ENCODE measurements at regions not wholly inside any gene's neighbourhood (a gene's known extent, or its start where the extent isn't known, plus 50 kb on each side); places are given as distances from the start of the nearest gene placed in this dataset.

DNA sequence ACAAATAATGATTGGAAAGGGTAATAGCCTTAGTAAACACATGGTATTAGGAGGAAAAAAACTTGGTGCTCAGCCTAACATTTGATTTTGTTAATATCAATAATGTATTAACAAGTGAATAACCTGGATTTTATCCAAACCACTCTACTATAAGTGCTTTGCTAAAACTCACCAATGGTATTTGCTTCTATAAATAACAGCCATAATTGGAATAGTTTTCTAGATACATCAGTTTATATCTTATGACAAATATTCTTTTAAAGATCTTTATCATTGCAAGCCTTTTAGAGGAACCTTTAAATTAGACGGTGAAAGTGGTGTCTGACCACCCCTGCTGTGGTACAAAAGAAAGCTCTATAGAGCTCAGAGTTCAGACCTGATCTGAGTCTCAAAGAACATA is 123.9 kb downstream of the SHOX2 start:
- TF ChIP-seq POLR2A (IDR thresholded peaks at IDR 0.05), result no peak
- TF ChIP-seq, protein P1, sequence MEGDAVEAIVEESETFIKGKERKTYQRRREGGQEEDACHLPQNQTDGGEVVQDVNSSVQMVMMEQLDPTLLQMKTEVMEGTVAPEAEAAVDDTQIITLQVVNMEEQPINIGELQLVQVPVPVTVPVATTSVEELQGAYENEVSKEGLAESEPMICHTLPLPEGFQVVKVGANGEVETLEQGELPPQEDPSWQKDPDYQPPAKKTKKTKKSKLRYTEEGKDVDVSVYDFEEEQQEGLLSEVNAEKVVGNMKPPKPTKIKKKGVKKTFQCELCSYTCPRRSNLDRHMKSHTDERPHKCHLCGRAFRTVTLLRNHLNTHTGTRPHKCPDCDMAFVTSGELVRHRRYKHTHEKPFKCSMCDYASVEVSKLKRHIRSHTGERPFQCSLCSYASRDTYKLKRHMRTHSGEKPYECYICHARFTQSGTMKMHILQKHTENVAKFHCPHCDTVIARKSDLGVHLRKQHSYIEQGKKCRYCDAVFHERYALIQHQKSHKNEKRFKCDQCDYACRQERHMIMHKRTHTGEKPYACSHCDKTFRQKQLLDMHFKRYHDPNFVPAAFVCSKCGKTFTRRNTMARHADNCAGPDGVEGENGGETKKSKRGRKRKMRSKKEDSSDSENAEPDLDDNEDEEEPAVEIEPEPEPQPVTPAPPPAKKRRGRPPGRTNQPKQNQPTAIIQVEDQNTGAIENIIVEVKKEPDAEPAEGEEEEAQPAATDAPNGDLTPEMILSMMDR (IDR thresholded peaks at IDR 0.05), result no peak
- no peak overlapping the region for H3K4me3 ChIP-seq
- no peaks in the 10 kb centered on the region for H3K27me3 ChIP-seq
- no peak for DNase-seq
- no peak overlapping the region for H3K27ac ChIP-seq
- no peaks in the 10 kb centered on the region for H3K36me3 ChIP-seq
- no peaks in the 10 kb centered on the region for H3K9me3 ChIP-seq
- no peaks in the 10 kb centered on the region for H3K4me1 ChIP-seq

DNA sequence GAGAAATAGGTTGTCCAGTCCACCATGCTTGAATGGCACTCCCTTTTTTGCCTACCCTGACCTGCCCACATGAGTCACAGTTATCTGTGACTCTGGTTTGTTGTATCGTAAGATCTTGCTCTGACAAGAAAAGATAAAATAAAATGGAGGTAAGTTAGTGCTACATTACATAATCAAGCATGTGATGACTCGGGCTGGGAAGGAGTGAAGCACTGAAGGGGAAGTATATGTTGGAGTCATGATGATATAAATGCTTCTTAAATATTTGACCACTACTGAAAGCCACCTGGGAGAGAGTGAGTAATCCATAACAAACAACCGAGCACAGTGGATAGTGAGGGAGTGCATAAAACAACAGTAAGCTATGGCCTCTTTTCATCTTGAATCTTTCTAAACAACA is 124.4 kb downstream of the SHOX2 start:
- Histone ChIP-seq H3K4me1 (no peaks in the 10 kb centered on the region), H3K27ac (no peak overlapping the region), H3K4me3 (no peak overlapping the region), H3K36me3 (no peaks in the 10 kb centered on the region), H3K27me3 (no peaks in the 10 kb centered on the region), H3K9me3 (no peaks in the 10 kb centered on the region)
- DNase-seq, result no peak
- no peak for TF ChIP-seq POLR2A (IDR thresholded peaks at IDR 0.05)
- TF ChIP-seq, protein P1 (IDR thresholded peaks at IDR 0.05), result no peak

DNA sequence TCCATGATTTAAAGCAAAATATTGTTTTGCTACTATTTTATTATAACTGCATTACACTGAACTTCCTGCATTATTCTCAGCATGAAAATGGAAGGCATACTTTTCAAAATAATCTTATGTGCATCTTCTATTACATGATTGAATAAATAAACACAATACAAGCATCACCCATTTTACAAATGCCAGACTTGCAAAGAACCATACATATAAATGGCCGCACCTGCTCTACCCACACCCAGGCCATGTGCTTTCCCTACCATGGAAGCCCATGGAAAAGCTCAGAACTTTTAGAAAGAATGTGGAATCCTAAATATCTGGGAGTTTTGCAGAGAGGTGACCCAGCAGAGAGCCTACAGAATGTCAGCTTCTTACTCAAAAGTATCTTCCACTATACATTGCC is 127.2 kb downstream of the SHOX2 start:
- Histone ChIP-seq H3K27ac (no peak overlapping the region), H3K27me3 (no peaks in the 10 kb centered on the region), H3K4me3 (no peak overlapping the region), H3K36me3 (no peaks in the 10 kb centered on the region), H3K9me3 (no peaks in the 10 kb centered on the region), H3K4me1 (no peaks in the 10 kb centered on the region)
- no peak for DNase-seq
- TF ChIP-seq, protein P1 (IDR thresholded peaks at IDR 0.05), result no peak
- no peak for TF ChIP-seq POLR2A (IDR thresholded peaks at IDR 0.05)

DNA sequence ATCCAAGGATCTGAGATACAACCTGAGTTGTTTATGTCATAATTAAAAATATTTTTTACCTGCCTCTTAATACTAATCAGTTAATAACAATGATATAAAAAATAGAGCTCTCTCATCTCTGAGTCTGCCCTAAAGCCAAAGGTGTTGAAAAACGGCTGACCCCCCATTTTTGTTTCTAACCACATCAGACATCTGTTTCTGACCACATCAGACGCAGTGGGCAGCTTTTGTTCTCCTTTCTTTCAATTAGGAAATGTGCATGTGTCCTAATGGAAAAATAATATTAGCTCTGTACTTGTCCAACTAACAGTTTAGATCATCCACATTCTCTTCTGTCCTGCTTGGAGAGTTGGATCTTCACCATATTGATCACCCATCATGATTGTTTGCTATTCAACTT is 144.6 kb downstream of the SHOX2 start:
- no peak overlapping the region for H3K4me3 ChIP-seq
- TF ChIP-seq, protein P1 (IDR thresholded peaks at IDR 0.05), result no peak
- no peak for TF ChIP-seq POLR2A (IDR thresholded peaks at IDR 0.05)
- H3K9me3 ChIP-seq, result no peaks in the 10 kb centered on the region
- no peaks in the 10 kb centered on the region for H3K4me1 ChIP-seq
- no peaks in the 10 kb centered on the region for H3K27me3 ChIP-seq
- no peak for DNase-seq
- H3K27ac ChIP-seq, result no peak overlapping the region
- no peaks in the 10 kb centered on the region for H3K36me3 ChIP-seq

DNA sequence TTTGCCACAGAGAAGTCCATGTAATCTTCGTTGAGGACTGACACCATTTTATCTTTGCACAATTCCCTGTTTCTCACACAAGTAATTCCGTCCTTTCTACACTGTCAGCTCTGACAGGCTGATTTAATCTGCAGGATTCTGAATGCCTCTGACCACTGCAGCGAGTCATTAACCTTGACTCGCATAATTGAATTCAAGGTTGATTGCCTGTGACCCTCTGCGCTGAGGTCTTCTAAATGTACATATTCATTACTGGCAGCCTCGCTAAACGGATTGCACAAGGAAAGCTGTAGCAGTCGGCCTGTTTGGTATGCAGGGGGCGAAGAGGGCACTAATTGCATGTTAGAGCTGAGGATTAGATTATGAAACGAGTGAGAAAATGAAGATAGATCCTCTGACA is 147.8 kb downstream of the SHOX2 start:
- no peak for TF ChIP-seq POLR2A (IDR thresholded peaks at IDR 0.05)
- TF ChIP-seq, protein P1 (IDR thresholded peaks at IDR 0.05), result no peak
- no peaks in the 10 kb centered on the region for H3K4me1 ChIP-seq
- H3K27ac ChIP-seq, result no peak overlapping the region
- no peaks in the 10 kb centered on the region for H3K36me3 ChIP-seq
- no peaks in the 10 kb centered on the region for H3K9me3 ChIP-seq
- H3K27me3 ChIP-seq, result no peaks in the 10 kb centered on the region
- no peak for DNase-seq
- H3K4me3 ChIP-seq, result no peak overlapping the region

DNA sequence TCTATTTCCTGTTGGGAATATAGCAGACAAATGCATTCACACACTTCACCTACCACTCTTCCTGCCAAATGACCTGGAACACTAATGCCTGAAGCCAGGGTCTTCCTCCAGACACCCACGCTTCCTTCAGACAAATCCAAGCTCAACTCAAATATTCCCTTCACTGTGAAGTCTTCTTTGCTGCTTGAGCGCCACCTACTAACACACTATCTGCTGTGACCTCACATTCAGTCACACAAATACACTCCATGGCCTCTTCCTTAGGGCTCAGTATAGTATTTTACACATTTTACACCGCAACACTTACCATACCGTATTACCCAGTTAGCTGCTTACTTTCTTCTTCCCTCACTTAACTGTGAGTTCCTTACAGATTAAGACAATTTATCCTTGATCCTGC is 149.4 kb downstream of the SHOX2 start:
- Histone ChIP-seq H3K4me1 (no peaks in the 10 kb centered on the region), H3K9me3 (no peaks in the 10 kb centered on the region), H3K4me3 (no peak overlapping the region), H3K27me3 (no peaks in the 10 kb centered on the region), H3K36me3 (no peaks in the 10 kb centered on the region), H3K27ac (no peak overlapping the region)
- TF ChIP-seq, protein P1 (IDR thresholded peaks at IDR 0.05), result no peak
- TF ChIP-seq POLR2A (IDR thresholded peaks at IDR 0.05), result no peak
- no peak for DNase-seq

Measured in Peyer's patch (tissue), 4 donors.